Thymus (tissue), 11 donors: ENCODE measurements at regions not wholly inside any gene's neighbourhood (a gene's known extent, or its start where the extent isn't known, plus 50 kb on each side); places are given as distances from the start of the nearest gene placed in this dataset.
"Not testable (repeated sequence)": the region's sequence is repeated elsewhere in the genome, so short reads cannot be mapped to it uniquely, and the experiment has no call there.

Experiments
- DNase-seq, 9 donors: peaks; one replicate each; pipeline ENCODE4 v3.0.0-alpha.2; 2013; ENCODE audit warnings: low spot score in 9 of 9, low read depth in 6 of 9, missing footprints in 1 of 9
- H3K27ac ChIP-seq, 2 donors: one replicate each; pipeline ENCODE4 v1.5.1; 2013; ENCODE audit warnings: control low read depth in 1 of 2, low read depth in 1 of 2, low read length in 1 of 2, mild to moderate bottlenecking in 1 of 2, moderate library complexity in 1 of 2
- H3K27me3 ChIP-seq, 2 donors: one replicate each; pipeline ENCODE4 v1.5.1; 2013; ENCODE audit warnings: low read length in 1 of 2; ENCODE audit not compliant: control insufficient read depth in 2 of 2, insufficient read depth in 1 of 2
- H3K36me3 ChIP-seq, 2 donors: one replicate each; pipeline ENCODE4 v1.5.1; 2013; ENCODE audit warnings: low read length in 1 of 2, mild to moderate bottlenecking in 1 of 2, moderate library complexity in 1 of 2; ENCODE audit not compliant: control insufficient read depth in 2 of 2, insufficient read depth in 2 of 2
- H3K4me1 ChIP-seq, 2 donors: one replicate each; pipeline ENCODE4 v1.5.1; 2013; ENCODE audit warnings: low read length in 2 of 2; ENCODE audit not compliant: control insufficient read depth in 2 of 2, insufficient read depth in 2 of 2
- H3K4me3 ChIP-seq, 2 donors: one replicate each; pipeline ENCODE4 v1.5.1; 2013; ENCODE audit warnings: low read length in 2 of 2, control low read depth in 1 of 2, mild to moderate bottlenecking in 1 of 2
- H3K9me3 ChIP-seq, 2 donors: one replicate each; pipeline ENCODE4 v1.5.1; 2013; ENCODE audit warnings: low read length in 1 of 2, mild to moderate bottlenecking in 1 of 2; ENCODE audit not compliant: control insufficient read depth in 2 of 2, insufficient read depth in 1 of 2
- WGBS: extraction: QIAGEN DNeasy Blood & Tissue Kit; methylation state at CpG from one replicate; pipeline ENCODE4 v1.1.7; 2013; 5-methylcytosine and 5-hydroxymethylcytosine counted together
- donor health status: healthy.

DNA sequence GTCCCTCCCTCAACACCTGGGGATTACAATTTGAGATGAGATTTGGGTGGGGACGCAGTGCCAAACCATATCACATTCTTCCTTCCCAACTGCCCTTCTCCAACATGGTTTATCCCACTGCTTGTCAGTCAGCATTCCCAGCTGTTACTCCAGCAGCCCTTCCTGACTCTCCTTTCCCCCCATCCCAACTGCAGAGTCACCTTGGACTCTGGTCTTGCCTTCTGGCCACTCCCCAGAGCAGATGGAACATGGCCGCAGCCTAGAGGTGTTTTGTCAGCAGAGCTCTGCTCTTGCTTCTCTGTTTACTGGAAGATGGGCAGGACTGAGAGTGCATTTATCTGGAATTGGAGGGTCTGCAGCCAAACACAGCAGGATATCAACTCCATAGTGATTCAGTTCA lies 51.2 kb upstream of the MEX3C start:
- H3K36me3 ChIP-seq, result no peaks in the 10 kb centered on the region
- H3K27ac ChIP-seq, result no peak overlapping the region
- no peak for DNase-seq
- no peak overlapping the region for H3K4me3 ChIP-seq
- no peaks in the 10 kb centered on the region for H3K9me3 ChIP-seq
- no peaks in the 10 kb centered on the region for H3K27me3 ChIP-seq
- no peaks in the 10 kb centered on the region for H3K4me1 ChIP-seq
- WGBS, result 94% methylated on average over 2 of the region's 2 CpGs

DNA sequence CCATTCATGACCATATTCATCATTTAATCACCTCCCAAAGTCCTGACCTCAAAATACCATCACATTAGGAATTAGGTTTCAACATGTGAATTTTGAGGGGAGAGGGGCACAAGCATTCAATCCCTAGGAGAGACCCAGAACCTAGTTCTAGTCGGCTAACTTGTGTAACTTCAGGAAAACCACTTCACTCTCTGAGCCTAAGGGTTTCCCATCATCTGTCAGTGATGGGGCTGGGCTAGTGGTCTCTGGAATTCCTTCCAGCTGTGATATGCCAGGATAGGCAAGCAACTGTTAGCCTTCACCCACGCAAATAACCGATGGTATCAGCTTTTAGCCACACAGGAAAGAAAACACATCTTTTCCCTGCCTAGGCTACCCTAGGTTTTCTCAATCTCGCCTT lies 52.5 kb upstream of the MEX3C start:
- no peak for DNase-seq
- WGBS, result 71% methylated on average over 4 of the region's 4 CpGs
- Histone ChIP-seq H3K27ac (no peak overlapping the region), H3K9me3 (no peaks in the 10 kb centered on the region), H3K4me1 (no peaks in the 10 kb centered on the region), H3K36me3 (no peaks in the 10 kb centered on the region), H3K4me3 (no peak overlapping the region), H3K27me3 (no peaks in the 10 kb centered on the region)

DNA sequence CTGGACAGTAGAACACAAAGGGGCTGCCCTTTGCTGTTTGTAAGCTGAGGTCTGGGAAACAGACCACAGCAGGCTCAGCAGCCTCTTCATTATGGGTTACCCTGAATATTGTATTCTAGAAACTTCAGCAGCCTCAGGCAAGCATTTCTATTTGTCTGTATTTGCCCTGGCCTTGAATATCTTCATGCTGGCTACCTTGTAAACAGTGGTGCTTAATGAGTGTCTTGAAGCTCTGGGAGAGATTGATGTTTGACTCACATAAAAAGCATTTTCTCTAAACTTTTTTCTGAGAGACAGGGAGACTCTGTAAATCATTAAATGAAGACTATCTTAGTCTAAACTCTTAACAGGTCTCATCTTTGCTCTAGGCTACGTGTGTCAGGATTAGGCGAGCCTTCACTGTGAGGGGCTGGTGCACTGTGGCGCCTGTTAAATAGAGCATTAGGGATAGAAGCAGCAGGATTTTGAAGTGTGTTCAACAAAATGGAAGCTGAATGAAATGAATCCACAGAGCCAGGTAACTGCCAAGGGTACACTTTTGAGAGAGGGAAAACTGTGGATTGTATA lies 53.1 kb upstream of the MEX3C start:
- H3K9me3 ChIP-seq, result no peaks in the 10 kb centered on the region
- WGBS, result 93% methylated on average over 3 of the region's 3 CpGs
- no peaks in the 10 kb centered on the region for H3K4me1 ChIP-seq
- H3K27me3 ChIP-seq, result no peaks in the 10 kb centered on the region
- H3K4me3 ChIP-seq, result no peak overlapping the region
- no peak for DNase-seq
- no peak overlapping the region for H3K27ac ChIP-seq
- no peaks in the 10 kb centered on the region for H3K36me3 ChIP-seq

DNA sequence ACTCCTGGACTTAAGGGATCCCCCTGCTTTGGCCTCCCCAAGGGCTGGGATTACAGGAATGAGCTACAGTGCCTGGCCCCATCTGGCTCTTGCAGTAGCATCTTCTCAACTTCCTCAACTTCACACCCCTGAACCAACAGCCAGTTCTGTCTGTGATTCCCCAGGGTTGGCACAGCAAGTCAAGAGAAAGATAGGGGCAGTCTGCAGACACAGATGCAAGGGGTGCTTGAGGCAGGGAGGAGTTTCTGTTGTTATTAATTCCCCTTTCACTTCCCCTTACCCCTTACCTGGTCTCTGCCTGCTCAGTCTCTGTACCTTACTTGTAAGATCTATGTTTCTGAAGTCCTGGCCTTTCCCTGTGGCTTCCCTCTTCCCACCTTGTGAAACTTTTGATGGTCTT lies 54.1 kb upstream of the MEX3C start:
- Histone ChIP-seq H3K36me3 (no peaks in the 10 kb centered on the region), H3K4me1 (no peaks in the 10 kb centered on the region), H3K27me3 (no peaks in the 10 kb centered on the region), H3K27ac (no peak overlapping the region), H3K4me3 (no peak overlapping the region), H3K9me3 (no peaks in the 10 kb centered on the region)
- no peak for DNase-seq

DNA sequence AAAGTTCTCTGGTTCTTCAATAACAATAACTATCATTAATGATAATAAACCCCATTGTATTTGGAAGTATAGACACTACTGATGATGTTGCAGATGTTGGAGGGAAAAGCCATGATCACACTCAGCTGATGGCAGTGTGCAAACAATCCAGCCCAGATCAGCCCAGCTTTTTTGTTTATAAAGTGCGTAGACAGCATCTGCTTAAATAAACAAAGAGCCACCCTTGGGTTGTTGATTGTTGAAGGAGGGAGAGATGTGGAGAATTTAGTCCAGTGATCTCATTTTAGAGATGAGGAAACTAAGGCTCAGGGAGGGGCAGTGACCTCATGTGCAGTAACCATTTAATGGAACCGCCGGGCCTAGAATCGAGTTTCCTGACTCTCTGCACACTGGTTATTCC lies 56.0 kb upstream of the MEX3C start:
- no peak for DNase-seq
- Histone ChIP-seq H3K36me3 (no peaks in the 10 kb centered on the region), H3K27me3 (no peaks in the 10 kb centered on the region), H3K27ac (no peak overlapping the region), H3K9me3 (no peaks in the 10 kb centered on the region), H3K4me3 (no peak overlapping the region), H3K4me1 (no peaks in the 10 kb centered on the region)
- WGBS, result 97% methylated on average over 4 of the region's 4 CpGs

DNA sequence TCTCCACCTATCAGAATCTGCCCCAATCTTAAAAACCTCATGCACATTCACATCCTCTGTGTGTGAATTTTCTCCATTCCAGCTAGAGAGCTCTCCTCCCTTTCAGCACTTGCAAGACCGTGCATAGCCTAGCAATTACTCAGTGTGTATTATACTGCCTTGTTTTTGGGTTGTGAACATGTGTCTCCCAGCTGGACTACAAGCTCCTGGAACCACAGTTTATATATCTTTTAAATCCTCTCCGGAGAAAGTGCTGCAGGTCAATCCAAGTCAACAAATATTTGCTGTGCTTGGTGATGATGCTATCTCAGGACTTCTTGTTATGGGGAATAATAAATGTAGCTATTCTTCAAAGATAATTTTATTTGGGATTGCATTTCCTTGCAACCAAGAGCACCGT lies 58.2 kb upstream of the MEX3C start:
- Histone ChIP-seq H3K9me3 (no peaks in the 10 kb centered on the region), H3K4me3 (no peak overlapping the region), H3K27ac (no peak overlapping the region), H3K27me3 (no peaks in the 10 kb centered on the region), H3K4me1 (no peaks in the 10 kb centered on the region), H3K36me3 (no peaks in the 10 kb centered on the region)
- no peak for DNase-seq
- WGBS, result 88% methylated on average over 3 of the region's 3 CpGs

DNA sequence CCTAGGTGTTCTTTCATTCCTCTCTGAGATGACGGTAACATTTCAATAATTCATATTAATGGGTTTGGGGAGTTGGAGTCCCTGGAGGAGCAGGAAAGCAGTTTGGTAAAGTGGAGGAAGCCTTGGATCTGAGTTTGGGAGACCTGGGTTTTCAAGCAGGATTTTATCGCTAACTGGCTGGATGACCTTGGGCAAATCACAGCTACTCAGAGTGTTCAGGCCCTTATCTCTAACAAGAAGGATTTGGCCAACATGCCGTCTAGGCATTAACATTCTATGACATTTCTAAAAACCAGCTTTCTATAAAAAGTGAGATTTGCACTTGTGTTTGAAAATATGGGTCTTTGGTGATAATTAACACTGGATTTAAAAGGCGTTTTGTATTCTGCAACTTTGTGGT lies 59.7 kb upstream of the MEX3C start:
- DNase-seq, result no peak
- H3K36me3 ChIP-seq, result no peaks in the 10 kb centered on the region
- no peak overlapping the region for H3K4me3 ChIP-seq
- H3K27me3 ChIP-seq, result no peaks in the 10 kb centered on the region
- H3K9me3 ChIP-seq, result no peaks in the 10 kb centered on the region
- WGBS, result 61% methylated on average over 4 of the region's 4 CpGs
- H3K27ac ChIP-seq, result no peak overlapping the region
- H3K4me1 ChIP-seq, result no peaks in the 10 kb centered on the region

DNA sequence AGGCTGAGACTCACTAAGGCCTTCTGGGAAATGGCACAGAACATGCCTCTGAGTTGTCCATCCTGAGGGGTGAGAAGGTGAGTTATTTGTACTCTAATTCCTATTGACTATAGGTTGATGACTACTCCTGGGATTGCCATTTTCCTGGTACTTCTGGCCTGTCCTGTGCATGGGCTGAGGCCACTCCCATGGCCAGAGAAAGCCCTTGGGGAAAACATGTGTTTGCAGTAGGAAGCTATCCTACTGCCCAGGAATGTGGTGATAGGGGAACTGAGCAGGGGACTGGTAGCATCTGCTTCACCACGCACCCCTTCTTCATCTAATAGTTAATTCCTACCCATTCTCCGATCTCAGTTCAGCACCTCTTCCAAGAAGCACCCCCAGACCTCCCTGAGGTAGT lies 62.6 kb upstream of the MEX3C start:
- no peaks in the 10 kb centered on the region for H3K4me1 ChIP-seq
- no peaks in the 10 kb centered on the region for H3K9me3 ChIP-seq

DNA sequence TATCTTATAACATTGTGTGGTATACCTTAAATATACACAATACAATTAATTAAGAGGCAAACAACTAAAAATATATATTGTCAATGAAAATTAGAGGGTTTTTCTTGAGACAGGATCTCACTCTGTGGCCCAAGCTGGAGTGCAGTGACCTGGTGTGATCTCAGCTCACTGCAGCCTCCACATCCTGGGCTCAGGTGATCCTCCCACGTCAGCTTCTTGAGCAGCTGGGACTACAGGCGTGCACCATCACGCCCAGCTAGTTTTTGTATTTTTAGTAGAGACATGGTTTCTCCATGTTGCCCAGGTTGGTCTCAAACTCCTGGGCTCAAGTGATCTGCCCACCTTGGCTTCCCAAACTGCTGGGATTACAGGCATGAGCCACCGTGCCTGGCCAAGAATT lies 68.6 kb upstream of the MEX3C start:
- not testable (repeated sequence) for DNase-seq, H3K4me1 ChIP-seq, H3K27ac ChIP-seq, H3K27me3 ChIP-seq, H3K9me3 ChIP-seq, H3K4me3 ChIP-seq, H3K36me3 ChIP-seq
- WGBS, result 75% methylated on average over 4 of the region's 4 CpGs

More for the DNA sequence above, 62.6 kb upstream of the MEX3C start:
- 85% methylated on average over 2 of the region's 2 CpGs for WGBS
- DNase-seq, result no peak
- Histone ChIP-seq H3K27ac (no peak overlapping the region), H3K4me3 (no peak overlapping the region), H3K27me3 (no peaks in the 10 kb centered on the region), H3K36me3 (no peaks in the 10 kb centered on the region)

DNA sequence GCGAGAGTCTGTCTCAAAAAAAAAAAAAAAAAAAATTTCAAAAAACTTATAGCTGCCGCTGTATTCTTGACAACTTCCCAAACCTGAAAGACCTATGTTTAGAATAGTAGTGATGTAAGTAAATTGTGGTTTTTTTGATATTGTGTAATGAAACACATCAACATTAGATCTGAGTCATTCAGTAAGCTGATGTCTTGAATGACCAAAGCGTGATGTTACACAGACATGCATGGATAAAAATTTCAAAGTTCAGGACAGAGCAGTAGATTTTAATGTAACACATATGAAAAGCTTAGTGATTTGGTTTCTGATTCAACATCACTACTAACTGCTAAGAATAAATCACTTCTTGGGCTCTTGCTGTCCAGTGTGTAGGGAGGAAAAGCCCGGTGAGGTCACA lies 69.3 kb upstream of the MEX3C start:
- no peaks in the 10 kb centered on the region for H3K9me3 ChIP-seq
- H3K4me1 ChIP-seq, result no peaks in the 10 kb centered on the region
- H3K27me3 ChIP-seq, result no peaks in the 10 kb centered on the region
- no peaks in the 10 kb centered on the region for H3K36me3 ChIP-seq
- H3K27ac ChIP-seq, result no peak overlapping the region
- DNase-seq, result no peak
- no peak overlapping the region for H3K4me3 ChIP-seq
- 87% methylated on average over 4 of the region's 4 CpGs for WGBS
